ENCODE measurements at regions not wholly inside any gene's neighbourhood (a gene's known extent, or its start where the extent isn't known, plus 50 kb on each side); places are given as distances from the start of the nearest gene placed in this dataset.

GRCh38 chr2:71897836-71898235 lies 249.8 kb downstream of the CYP26B1 start:
- TF ChIP-seq POLR2A (IDR thresholded peaks at IDR 0.05) (no peak), CTCF (IDR thresholded peaks at IDR 0.05 in 8 of 11, conservative IDR thresholded peaks at IDR 0.05 in 3 of 11) (no peak), POLR2AphosphoS5 (IDR thresholded peaks at IDR 0.05) (no peak)

All from spleen (tissue), 7 donors.